Activated T-helper 2 cell treated with anti-CD3 and anti-CD28 coated beads, Interferon-gamma antibody, Interleukin-2, Interleukin-4, amounts not matched to agents 10 μg/mL and 5 μg/mL and 100 μg/mL, durations not matched to agents 14 hours and 24 hours and 36 hours (primary cell): ENCODE measurements at regions not wholly inside any gene's neighbourhood (a gene's known extent, or its start where the extent isn't known, plus 50 kb on each side); places are given as distances from the start of the nearest gene placed in this dataset.

ENCODE experiments used
- DNase-seq: peaks from one replicate; pipeline ENCODE4 v3.0.0; 2021; ENCODE audit warnings: low spot score
- H3K27ac Mint-ChIP-seq: one replicate; pipeline ENCODE4 v1.8.0; 2021; ENCODE audit warnings: mixed read lengths
- H3K27me3 Mint-ChIP-seq: one replicate; pipeline ENCODE4 v1.8.0; 2021; ENCODE audit warnings: low read depth, mixed read lengths
- H3K36me3 Mint-ChIP-seq: one replicate; pipeline ENCODE4 v1.8.0; 2021; ENCODE audit warnings: low read depth, mixed read lengths
- H3K4me1 Mint-ChIP-seq: one replicate; pipeline ENCODE4 v1.8.0; 2021; ENCODE audit warnings: low read depth, mixed read lengths
- H3K4me3 Mint-ChIP-seq: one replicate; pipeline ENCODE4 v1.8.0; 2021; ENCODE audit warnings: low read depth, mild to moderate bottlenecking, moderate library complexity, mixed read lengths
- H3K9me3 Mint-ChIP-seq: one replicate; pipeline ENCODE4 v1.8.0; 2021; ENCODE audit warnings: mixed read lengths
- intact Hi-C: fragments of 100-400 bp; cut with micrococcal nuclease; formaldehyde crosslinking; loops from one replicate; pipeline ENCODE4 v1.15.1; 2023

- Mint-ChIP-seq H3K9me3 (no peaks in the 10 kb centered on the region), H3K27ac (no peak overlapping the region), H3K36me3 (no peaks in the 10 kb centered on the region), H3K4me3 (no peak overlapping the region), H3K4me1 (no peaks in the 10 kb centered on the region), H3K27me3 (peaks cover 4% of the 10 kb centered on the region)
- intact Hi-C loops, result no loop called here
- no peak for DNase-seq
Observed at GRCh38 chr3:10619989-10620832, 114.8 kb upstream of the ATP2B2 start.

GRCh38 chr3:10620833-10621082 is 115.4 kb upstream of the ATP2B2 start:
- Mint-ChIP-seq H3K27me3 (peaks cover 4% of the 10 kb centered on the region), H3K36me3 (no peaks in the 10 kb centered on the region), H3K4me3 (no peak overlapping the region), H3K27ac (no peak overlapping the region), H3K9me3 (no peaks in the 10 kb centered on the region), H3K4me1 (no peaks in the 10 kb centered on the region)
- intact Hi-C loops, result no loop called here
- DNase-seq, result no peak

GRCh38 chr3:10623578-10624275 is 118.3 kb upstream of the ATP2B2 start:
- no peaks in the 10 kb centered on the region for H3K4me1 Mint-ChIP-seq
- no peaks in the 10 kb centered on the region for H3K9me3 Mint-ChIP-seq
- no peaks in the 10 kb centered on the region for H3K36me3 Mint-ChIP-seq
- H3K27me3 Mint-ChIP-seq, result no peaks in the 10 kb centered on the region
- no peak overlapping the region for H3K4me3 Mint-ChIP-seq
- no peak overlapping the region for H3K27ac Mint-ChIP-seq
- DNase-seq, result no peak
- intact Hi-C loops, result no loop called here

GRCh38 chr3:10625323-10625722 is 119.9 kb upstream of the ATP2B2 start:
- Mint-ChIP-seq H3K9me3 (no peaks in the 10 kb centered on the region), H3K36me3 (no peaks in the 10 kb centered on the region), H3K4me1 (no peaks in the 10 kb centered on the region), H3K27me3 (no peaks in the 10 kb centered on the region), H3K4me3 (no peak overlapping the region), H3K27ac (no peak overlapping the region)
- no peak for DNase-seq
- intact Hi-C loops, result no loop called here

- H3K27ac Mint-ChIP-seq, result no peak overlapping the region
- H3K9me3 Mint-ChIP-seq, result no peaks in the 10 kb centered on the region
- H3K27me3 Mint-ChIP-seq, result no peaks in the 10 kb centered on the region
- H3K4me3 Mint-ChIP-seq, result no peak overlapping the region
- H3K4me1 Mint-ChIP-seq, result no peaks in the 10 kb centered on the region
- no peaks in the 10 kb centered on the region for H3K36me3 Mint-ChIP-seq
- DNase-seq, result no peak
- intact Hi-C loops, result no loop called here
Observed at GRCh38 chr3:10627884-10628572, 122.6 kb upstream of the ATP2B2 start.

GRCh38 chr3:10628891-10629670 is 123.7 kb upstream of the ATP2B2 start:
- Mint-ChIP-seq H3K36me3 (no peaks in the 10 kb centered on the region), H3K27ac (no peak overlapping the region), H3K4me1 (no peaks in the 10 kb centered on the region), H3K9me3 (no peaks in the 10 kb centered on the region), H3K27me3 (no peaks in the 10 kb centered on the region), H3K4me3 (no peak overlapping the region)
- intact Hi-C loops, result no loop called here
- DNase-seq, result no peak

GRCh38 chr3:10629671-10630040 is 124.3 kb upstream of the ATP2B2 start:
- H3K4me1 Mint-ChIP-seq, result no peaks in the 10 kb centered on the region
- no peak overlapping the region for H3K4me3 Mint-ChIP-seq
- no peak for DNase-seq
- intact Hi-C loops, result no loop called here
- no peaks in the 10 kb centered on the region for H3K27me3 Mint-ChIP-seq
- H3K9me3 Mint-ChIP-seq, result no peaks in the 10 kb centered on the region
- H3K36me3 Mint-ChIP-seq, result no peaks in the 10 kb centered on the region
- H3K27ac Mint-ChIP-seq, result no peak overlapping the region

- Mint-ChIP-seq H3K4me3 (no peak overlapping the region), H3K36me3 (no peaks in the 10 kb centered on the region)
- DNase-seq, result no peak
Observed at GRCh38 chr3:10631224-10631623, 125.8 kb upstream of the ATP2B2 start.

GRCh38 chr3:10632125-10632524 is 126.7 kb upstream of the ATP2B2 start:
- Mint-ChIP-seq H3K9me3 (peaks cover 7% of the 10 kb centered on the region), H3K4me3 (no peak overlapping the region), H3K27ac (no peak overlapping the region), H3K36me3 (no peaks in the 10 kb centered on the region), H3K4me1 (no peaks in the 10 kb centered on the region), H3K27me3 (no peaks in the 10 kb centered on the region)
- no peak for DNase-seq
- intact Hi-C loops, result no loop called here

More at GRCh38 chr3:10631224-10631623, 125.8 kb upstream of the ATP2B2 start:
- H3K4me1 Mint-ChIP-seq, result no peaks in the 10 kb centered on the region
- H3K9me3 Mint-ChIP-seq, result peaks cover 1% of the 10 kb centered on the region
- no peak overlapping the region for H3K27ac Mint-ChIP-seq
- intact Hi-C loops, result no loop called here
- H3K27me3 Mint-ChIP-seq, result no peaks in the 10 kb centered on the region

GRCh38 chr3:10632741-10633140 is 127.4 kb upstream of the ATP2B2 start:
- intact Hi-C loops, result no loop called here
- DNase-seq, result no peak
- peaks cover 3% of the 10 kb centered on the region for H3K27me3 Mint-ChIP-seq
- H3K9me3 Mint-ChIP-seq, result peaks cover 13% of the 10 kb centered on the region
- H3K27ac Mint-ChIP-seq, result no peak overlapping the region
- no peaks in the 10 kb centered on the region for H3K4me1 Mint-ChIP-seq
- H3K36me3 Mint-ChIP-seq, result no peaks in the 10 kb centered on the region
- no peak overlapping the region for H3K4me3 Mint-ChIP-seq

- peaks cover 21% of the 10 kb centered on the region for H3K9me3 Mint-ChIP-seq
- H3K27me3 Mint-ChIP-seq, result peaks cover 3% of the 10 kb centered on the region
- H3K4me3 Mint-ChIP-seq, result no peak overlapping the region
- no peak overlapping the region for H3K27ac Mint-ChIP-seq
- intact Hi-C loops, result no loop called here
- H3K4me1 Mint-ChIP-seq, result no peaks in the 10 kb centered on the region
- no peak for DNase-seq
- no peaks in the 10 kb centered on the region for H3K36me3 Mint-ChIP-seq
Observed at GRCh38 chr3:10635446-10636076, 130.2 kb upstream of the ATP2B2 start.

- no peak for DNase-seq
- H3K4me1 Mint-ChIP-seq, result no peaks in the 10 kb centered on the region
- H3K27ac Mint-ChIP-seq, result no peak overlapping the region
- H3K27me3 Mint-ChIP-seq, result peaks cover 3% of the 10 kb centered on the region
- H3K9me3 Mint-ChIP-seq, result peaks cover 21% of the 10 kb centered on the region
- no peak overlapping the region for H3K4me3 Mint-ChIP-seq
- intact Hi-C loops, result no loop called here
- H3K36me3 Mint-ChIP-seq, result no peaks in the 10 kb centered on the region
Observed at GRCh38 chr3:10637342-10637741, 132.0 kb upstream of the ATP2B2 start.
